ENCODE measurements at regions not wholly inside any gene's neighbourhood (a gene's known extent, or its start where the extent isn't known, plus 50 kb on each side); places are given as distances from the start of the nearest gene placed in this dataset.
"Not testable (repeated sequence)": the region's sequence is repeated elsewhere in the genome, so short reads cannot be mapped to it uniquely, and the experiment has no call there.

- no peak for DNase-seq
These were observed 377.8 kb downstream of the UTRN start for GRCh38 chr6:144662812-144663365.

DNA sequence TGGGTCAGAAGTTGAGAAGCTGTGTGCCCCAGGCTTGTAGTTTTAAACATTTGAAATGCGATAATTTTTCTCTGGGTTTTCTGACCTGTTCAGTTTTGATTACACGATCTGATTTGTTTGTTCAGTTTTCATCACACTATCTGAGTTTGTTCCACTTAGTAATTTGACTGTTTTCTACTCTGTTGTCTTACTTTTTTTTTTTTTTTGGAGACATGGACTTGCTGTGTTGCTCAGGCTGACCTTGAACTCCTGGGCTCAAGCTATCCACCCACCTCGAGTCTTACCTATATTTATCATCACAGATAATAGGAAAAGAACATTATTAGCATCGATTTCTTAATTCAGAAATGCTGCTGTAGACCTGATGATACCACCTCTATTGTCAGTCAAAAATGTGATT, 379.1 kb downstream of the UTRN start:
- DNase-seq: no peak

GRCh38 chr6:144664947-144665346, 379.8 kb downstream of the UTRN start:
- DNase-seq: no peak

- DNase-seq: no peak
These were observed 380.9 kb downstream of the UTRN start for GRCh38 chr6:144665932-144666450.

DNA sequence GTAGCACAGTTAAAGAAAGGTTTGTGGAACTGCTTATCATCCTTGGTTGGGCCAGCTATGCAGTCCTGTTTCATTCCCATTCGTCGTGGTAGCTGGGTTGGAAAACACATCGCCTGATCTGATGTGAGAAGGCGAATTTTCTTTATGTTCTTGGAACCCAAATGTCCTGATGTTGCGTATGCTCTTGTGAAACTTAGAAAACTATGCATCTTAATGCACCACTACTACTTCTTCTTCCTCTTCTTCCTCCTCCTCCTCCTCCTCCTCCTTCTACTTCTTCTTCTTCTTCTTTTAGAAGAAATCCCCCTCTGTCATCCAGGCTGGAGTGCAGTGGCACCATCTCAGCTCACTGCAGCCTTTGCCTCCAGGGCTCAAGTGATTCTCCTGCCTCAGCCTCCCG, 381.6 kb downstream of the UTRN start:
- no peak for DNase-seq

GRCh38 chr6:144667532-144668503, 382.7 kb downstream of the UTRN start:
- DNase-seq: no peak

DNA sequence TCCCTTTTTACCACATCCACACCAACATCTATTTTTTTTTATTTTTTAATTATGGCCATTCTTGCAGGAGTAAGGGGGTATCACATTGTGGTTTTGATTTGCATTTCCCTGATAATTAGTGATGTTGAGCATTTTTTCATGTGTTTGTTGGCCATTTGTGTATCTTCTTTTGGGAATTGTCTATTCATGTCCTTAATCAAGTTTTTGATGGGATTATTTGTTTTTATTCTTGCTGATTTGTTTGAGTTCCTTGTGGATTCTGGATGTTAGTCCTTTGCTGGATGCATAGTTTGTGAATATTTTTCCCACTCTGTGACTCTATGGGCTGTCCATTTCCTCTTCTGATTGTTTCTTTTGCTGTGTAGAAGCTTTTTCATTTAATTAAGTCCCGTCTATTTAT, 385.1 kb downstream of the UTRN start:
- DNase-seq: not testable (repeated sequence)

DNA sequence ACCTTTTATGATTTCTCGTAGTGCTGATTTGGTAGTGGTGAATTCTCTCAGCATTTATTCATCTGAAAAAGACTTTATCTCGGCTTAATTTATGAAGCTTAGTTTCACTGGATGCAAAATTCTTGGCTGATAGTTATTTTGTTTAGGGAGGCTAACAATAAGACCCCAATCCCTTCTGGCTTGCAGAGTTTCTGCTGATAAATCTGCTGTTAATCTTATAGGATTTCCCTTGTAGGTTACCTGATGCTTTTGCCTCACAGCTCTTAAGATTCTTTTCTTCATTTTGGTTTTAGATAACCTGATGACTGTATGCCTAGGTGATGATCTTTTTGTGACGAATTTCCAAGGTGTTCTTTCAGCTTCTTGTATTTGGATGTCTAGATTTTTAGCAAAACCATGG, 388.7 kb downstream of the UTRN start:
- DNase-seq: no peak

DNA sequence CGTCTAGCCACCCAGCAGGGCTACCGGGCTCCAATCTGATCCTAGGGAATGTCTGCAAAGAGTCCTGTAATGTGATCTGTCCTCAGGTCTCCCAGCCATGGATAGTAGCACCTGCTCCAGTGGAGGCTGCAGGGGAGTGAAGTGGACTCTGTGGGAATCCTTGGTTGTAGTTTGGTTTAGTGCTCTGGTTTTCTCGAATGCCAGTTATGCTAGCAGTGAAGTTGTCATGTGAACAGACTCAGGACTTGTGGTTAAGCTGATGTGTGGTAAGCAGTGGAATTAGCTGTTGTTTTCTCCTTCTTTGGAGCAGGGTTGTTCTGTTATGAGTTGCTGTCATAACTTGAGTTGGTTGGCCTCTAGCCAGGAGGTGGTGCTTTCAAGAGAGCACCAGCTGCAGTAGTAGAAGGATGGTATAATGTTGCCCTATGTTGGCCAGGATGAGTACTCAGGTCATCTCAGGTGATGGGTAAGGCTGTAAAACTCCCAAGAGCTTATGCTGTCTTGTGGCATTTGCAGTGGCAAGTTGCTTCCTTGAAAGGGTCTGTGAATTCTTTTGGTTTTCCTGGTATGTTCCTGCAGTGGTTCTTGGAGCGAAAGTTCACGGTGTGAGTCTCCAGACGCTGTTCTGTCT, 390.2 kb downstream of the UTRN start:
- peak; percentile 68 for DNase-seq

DNA sequence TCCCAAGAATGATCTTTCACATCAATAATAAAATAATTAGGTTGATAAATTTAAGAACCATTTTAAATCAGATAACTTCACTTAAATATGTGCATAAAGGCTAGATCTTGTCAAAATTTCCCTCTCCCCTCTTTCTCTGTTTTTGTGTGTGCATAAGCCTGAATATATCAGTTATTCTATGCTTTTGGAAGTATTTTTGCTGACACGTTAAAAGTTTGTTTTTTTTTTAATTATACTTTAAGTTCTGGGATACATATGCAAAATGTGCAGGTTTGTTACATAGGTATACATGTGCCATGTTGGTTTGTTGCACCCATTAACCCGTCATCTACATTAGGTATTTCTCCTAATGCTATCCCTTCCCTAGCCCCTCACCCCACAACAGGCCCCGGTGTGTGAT, 391.2 kb downstream of the UTRN start:
- not testable (repeated sequence) for DNase-seq

DNA sequence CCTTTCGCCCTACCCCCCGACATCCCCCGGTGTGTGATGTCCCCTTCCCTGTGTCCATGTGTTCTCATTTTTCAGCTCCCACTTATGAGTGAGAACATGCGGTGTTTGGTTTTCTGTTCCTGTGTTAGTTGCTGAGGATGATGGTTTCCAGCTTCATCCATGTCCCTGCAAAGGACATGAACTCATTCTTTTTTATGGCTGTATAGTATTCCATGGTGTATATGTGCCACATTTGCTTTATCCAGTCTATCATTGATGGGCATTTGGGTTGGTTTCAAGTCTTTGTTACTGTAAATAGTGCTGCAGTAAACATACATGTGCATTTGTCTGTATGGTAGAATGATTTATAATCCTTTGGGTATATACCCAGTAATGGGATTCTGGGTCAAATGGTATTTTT, 392.1 kb downstream of the UTRN start:
- not testable (repeated sequence) for DNase-seq

GRCh38 chr6:144678844-144679243, 393.7 kb downstream of the UTRN start:
- no peak for DNase-seq

- no peak for DNase-seq
These were observed 396.2 kb downstream of the UTRN start for GRCh38 chr6:144681334-144681733.

DNA sequence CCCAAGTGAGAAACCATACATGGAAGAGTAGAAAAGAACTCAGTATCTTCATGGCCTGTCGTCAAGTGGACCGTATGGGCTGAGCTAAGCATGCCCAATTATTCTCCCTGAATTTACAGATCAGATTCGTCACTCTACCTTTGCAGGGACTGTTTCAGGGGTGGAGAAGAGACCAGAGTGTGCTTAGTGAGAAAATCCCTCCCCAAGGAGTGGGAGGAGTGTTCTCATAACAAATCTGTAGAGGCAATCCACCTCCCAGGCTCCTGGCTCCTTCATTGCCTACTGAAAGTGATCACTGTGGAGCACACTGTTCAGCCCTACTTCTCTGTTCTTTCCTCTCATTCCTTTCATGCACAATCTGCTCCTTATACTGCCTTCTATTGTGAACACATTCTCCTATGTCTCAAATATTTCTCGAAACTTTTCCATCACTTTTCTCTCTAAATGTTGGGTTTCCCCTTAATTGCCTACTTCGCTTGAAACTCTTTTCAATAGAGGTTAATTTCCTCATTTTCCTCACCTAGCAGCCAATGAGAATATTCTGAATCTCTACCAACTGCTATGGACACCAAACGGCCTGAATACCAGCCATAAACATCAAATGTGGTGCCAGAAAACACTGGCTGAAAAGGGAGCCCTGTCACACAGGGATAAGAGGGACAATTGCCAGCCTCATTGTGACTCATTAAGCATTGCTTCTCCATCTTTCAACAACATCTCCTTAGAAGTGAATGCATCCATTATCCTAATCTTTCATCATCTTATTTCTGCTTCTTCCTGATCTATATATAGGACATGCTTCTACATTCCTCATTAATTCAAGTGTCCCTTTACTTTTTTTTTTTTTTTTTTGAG, 398.3 kb downstream of the UTRN start:
- DNase-seq: no peak

DNA sequence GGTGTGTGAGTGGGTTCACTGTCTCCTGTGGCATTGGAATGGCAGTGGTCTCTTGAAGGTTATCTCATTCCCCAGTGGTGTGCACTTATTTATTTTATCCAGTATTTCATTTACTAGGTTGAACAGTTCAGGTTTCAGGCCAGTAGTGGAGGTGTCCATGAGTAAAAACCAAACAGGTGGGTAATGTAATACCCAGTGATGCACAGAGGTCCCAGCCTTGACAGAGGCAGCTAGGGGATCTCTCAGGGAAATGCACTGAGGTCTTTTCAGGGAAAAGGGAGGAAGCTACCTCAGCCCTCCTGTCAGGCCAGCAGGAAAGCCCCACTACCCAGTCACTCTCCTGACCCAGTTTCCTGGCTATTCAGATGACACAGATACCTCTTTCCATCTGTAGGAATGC, 403.6 kb downstream of the UTRN start:
- no peak for DNase-seq

DNA sequence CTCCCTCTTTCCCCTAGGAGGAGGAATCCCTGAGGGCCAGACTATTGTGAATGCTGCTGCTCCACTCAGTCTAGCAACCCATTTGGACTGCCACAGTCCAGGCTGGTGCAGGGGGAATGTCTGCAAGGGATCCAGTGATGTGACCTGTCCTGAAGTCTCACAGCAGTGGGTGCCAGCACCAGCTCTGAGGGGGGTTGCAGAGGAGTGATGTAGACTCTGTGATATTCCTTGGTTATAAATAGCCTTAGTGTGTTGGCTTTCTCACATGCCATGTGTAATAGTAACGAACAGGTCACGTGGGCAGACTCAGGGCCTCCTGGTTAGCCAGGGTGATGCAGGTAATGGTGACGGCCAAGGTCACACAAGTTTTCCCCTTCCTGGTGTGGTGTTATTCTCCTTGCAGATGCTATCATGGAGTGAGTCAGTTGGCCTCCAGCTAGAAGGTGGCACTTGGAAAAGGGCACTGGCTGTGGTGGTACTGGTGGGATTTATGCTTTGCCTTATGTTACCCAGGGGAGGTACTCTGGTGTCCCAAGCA, 404.4 kb downstream of the UTRN start:
- DNase-seq: no peak

GRCh38 chr6:144690133-144690532, 405.0 kb downstream of the UTRN start:
- no peak for DNase-seq

DNA sequence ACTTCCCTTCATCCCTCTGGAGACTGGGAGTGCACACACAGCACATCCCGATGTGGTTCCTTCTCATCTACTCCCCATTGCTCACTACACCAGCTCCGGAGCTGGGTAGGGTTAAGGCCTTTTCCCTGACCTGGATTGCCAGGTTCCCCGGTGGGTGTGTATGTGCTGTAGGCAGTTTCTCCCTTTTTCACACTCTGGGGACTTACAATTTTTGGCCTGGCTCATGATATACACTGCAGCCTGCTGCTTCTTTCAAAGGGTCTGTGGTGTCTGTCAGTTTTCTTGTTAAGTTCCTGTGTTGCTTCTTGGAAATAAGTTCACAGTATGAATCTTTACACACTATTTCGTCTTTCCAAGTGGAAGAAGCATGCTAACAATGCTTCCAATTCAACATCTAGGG, 405.5 kb downstream of the UTRN start:
- DNase-seq: no peak

- not testable (repeated sequence) for DNase-seq
These were observed 406.9 kb downstream of the UTRN start for GRCh38 chr6:144692050-144692449.

DNA sequence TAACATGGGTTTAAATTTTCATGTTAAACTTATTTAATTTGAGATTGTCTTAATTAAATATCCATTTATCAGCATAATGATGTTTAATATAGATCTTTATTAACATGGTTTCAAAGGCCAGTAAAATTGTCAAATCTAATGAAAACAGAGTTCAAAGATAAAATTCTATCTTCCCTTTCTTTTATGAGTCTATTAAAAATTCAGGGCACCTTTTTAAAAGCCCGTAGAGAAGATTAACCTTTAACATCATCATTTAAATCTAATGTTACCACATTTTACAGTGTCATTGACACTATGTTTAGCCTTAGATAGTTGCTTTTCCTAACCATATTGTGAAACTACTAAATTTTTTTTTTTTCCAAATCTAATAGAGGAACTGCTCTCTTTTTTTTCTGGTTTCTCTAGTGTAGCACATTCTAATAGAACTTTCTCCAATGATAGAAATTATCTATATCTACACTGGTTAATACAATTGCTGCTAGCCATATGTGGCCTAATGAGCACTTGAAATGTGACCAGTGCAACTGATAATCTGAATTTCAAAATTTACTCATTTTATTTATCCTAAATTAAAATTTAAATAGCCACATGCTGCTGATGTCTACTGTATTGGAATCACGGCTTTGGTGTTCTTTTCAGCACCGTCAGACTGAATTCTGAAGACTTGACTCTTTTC, 410.9 kb downstream of the UTRN start:
- DNase-seq: no peak

DNA sequence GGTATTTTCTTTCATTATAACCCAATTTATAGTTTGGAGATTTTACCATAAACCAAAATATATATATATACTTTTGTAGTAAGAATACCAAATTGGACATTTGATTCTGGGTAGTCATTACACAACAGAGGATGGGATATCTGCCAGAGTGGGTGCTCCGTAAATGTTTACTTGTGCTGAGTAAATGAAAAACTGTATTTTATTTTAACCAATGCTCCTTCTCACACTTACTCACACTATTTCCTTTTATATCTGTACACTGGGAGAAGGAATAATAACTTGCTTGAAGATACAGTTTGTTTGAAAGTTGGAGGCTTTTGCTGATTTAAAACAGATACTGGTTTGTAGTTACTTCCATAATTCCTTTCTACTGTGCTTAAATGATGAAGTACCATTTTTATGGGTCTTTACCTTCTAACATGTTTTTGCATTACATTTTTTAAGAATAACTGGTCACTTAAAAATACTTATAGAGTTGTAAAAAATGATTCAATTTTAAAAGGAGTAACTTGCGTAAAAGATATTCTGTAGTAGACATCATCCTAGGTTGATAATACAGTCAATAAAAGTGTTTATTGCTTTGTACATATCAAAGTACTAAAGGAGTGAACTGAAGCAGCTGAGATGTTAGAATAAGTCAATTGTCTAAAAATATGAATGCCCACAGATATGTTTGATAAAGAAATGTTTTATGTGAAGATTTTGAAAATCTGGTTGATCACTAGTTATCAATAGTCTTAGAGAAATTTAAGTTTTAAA, 411.7 kb downstream of the UTRN start:
- no peak for DNase-seq

All from islet precursor cell (in vitro differentiated cells).